ENCODE measurements at regions not wholly inside any gene's neighbourhood (a gene's known extent, or its start where the extent isn't known, plus 50 kb on each side); places are given as distances from the start of the nearest gene placed in this dataset.

GRCh38 chrX:39245024-39245423, 443.8 kb downstream of the MID1IP1 start:
- H3K9me3 ChIP-seq (ENCODE audit: control insufficient read depth, low read length): no peaks in the 10 kb centered on the region
- H3K27me3 ChIP-seq (replicated peaks; ENCODE audit: control insufficient read depth, insufficient read depth, low read length, poor library complexity, severe bottlenecking): no peaks in the 10 kb centered on the region
- no peaks in the 10 kb centered on the region for H3K4me1 ChIP-seq (ENCODE audit: control insufficient read depth, insufficient read depth, low read length, poor library complexity, severe bottlenecking)
- H3K27ac ChIP-seq (ENCODE audit: insufficient read depth, low read length, poor library complexity, severe bottlenecking): no peak overlapping the region
- H3K4me3 ChIP-seq (ENCODE audit: insufficient read depth, low read depth, low read length, poor library complexity, severe bottlenecking): no peak overlapping the region
- DNase-seq: no peak
- no peaks in the 10 kb centered on the region for H3K36me3 ChIP-seq (ENCODE audit: control insufficient read depth, insufficient read depth, low read length)

DNA sequence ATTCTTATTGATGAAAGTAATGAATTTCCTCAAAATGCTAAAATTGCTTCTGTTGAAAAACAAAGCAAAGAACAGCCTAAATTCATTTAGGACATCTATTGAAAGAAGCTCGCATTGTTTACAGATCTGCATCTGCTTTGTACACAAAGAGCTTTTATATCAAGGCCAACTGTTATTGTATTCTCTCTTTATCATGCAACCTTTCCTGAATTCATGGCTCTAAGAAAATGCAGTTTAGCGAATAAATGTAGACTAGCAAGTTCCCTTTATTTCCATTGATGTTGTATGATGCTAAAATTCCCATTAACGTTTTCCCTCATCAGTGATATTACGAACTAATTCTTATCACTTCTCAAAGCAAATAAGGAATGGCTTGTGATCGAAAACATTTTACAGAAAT, 446.3 kb downstream of the MID1IP1 start:
- H3K27me3 ChIP-seq (replicated peaks; ENCODE audit: control insufficient read depth, insufficient read depth, low read length, poor library complexity, severe bottlenecking): no peaks in the 10 kb centered on the region
- no peak for DNase-seq
- peaks cover 3% of the 10 kb centered on the region for H3K4me1 ChIP-seq (ENCODE audit: control insufficient read depth, insufficient read depth, low read length, poor library complexity, severe bottlenecking)
- H3K36me3 ChIP-seq (ENCODE audit: control insufficient read depth, insufficient read depth, low read length): no peaks in the 10 kb centered on the region
- no peak overlapping the region for H3K27ac ChIP-seq (ENCODE audit: insufficient read depth, low read length, poor library complexity, severe bottlenecking)
- H3K9me3 ChIP-seq (ENCODE audit: control insufficient read depth, low read length): no peaks in the 10 kb centered on the region
- no peak overlapping the region for H3K4me3 ChIP-seq (ENCODE audit: insufficient read depth, low read depth, low read length, poor library complexity, severe bottlenecking)

- no peaks in the 10 kb centered on the region for H3K9me3 ChIP-seq (ENCODE audit: control insufficient read depth, low read length)
- no peak for DNase-seq
- peaks cover 3% of the 10 kb centered on the region for H3K4me1 ChIP-seq (ENCODE audit: control insufficient read depth, insufficient read depth, low read length, poor library complexity, severe bottlenecking)
- no peak overlapping the region for H3K4me3 ChIP-seq (ENCODE audit: insufficient read depth, low read depth, low read length, poor library complexity, severe bottlenecking)
- H3K36me3 ChIP-seq (ENCODE audit: control insufficient read depth, insufficient read depth, low read length): no peaks in the 10 kb centered on the region
- H3K27ac ChIP-seq (ENCODE audit: insufficient read depth, low read length, poor library complexity, severe bottlenecking): no peak overlapping the region
- H3K27me3 ChIP-seq (replicated peaks; ENCODE audit: control insufficient read depth, insufficient read depth, low read length, poor library complexity, severe bottlenecking): no peaks in the 10 kb centered on the region
Observed at GRCh38 chrX:39248330-39248729, 447.1 kb downstream of the MID1IP1 start.

- Histone ChIP-seq H3K27ac (ENCODE audit: insufficient read depth, low read length, poor library complexity, severe bottlenecking) (no peak overlapping the region), H3K4me3 (ENCODE audit: insufficient read depth, low read depth, low read length, poor library complexity, severe bottlenecking) (no peak overlapping the region), H3K9me3 (ENCODE audit: control insufficient read depth, low read length) (no peaks in the 10 kb centered on the region), H3K4me1 (ENCODE audit: control insufficient read depth, insufficient read depth, low read length, poor library complexity, severe bottlenecking) (peaks cover 3% of the 10 kb centered on the region), H3K27me3 (replicated peaks; ENCODE audit: control insufficient read depth, insufficient read depth, low read length, poor library complexity, severe bottlenecking) (no peaks in the 10 kb centered on the region), H3K36me3 (ENCODE audit: control insufficient read depth, insufficient read depth, low read length) (no peaks in the 10 kb centered on the region)
- no peak for DNase-seq
Observed at GRCh38 chrX:39249999-39250398, 448.7 kb downstream of the MID1IP1 start.

GRCh38 chrX:39251995-39252394, 450.7 kb downstream of the MID1IP1 start:
- H3K9me3 ChIP-seq (ENCODE audit: control insufficient read depth, low read length): no peaks in the 10 kb centered on the region
- no peak for DNase-seq
- peaks cover 3% of the 10 kb centered on the region for H3K4me1 ChIP-seq (ENCODE audit: control insufficient read depth, insufficient read depth, low read length, poor library complexity, severe bottlenecking)
- no peak overlapping the region for H3K4me3 ChIP-seq (ENCODE audit: insufficient read depth, low read depth, low read length, poor library complexity, severe bottlenecking)
- H3K27ac ChIP-seq (ENCODE audit: insufficient read depth, low read length, poor library complexity, severe bottlenecking): no peak overlapping the region
- H3K27me3 ChIP-seq (replicated peaks; ENCODE audit: control insufficient read depth, insufficient read depth, low read length, poor library complexity, severe bottlenecking): no peaks in the 10 kb centered on the region
- H3K36me3 ChIP-seq (ENCODE audit: control insufficient read depth, insufficient read depth, low read length): no peaks in the 10 kb centered on the region

DNA sequence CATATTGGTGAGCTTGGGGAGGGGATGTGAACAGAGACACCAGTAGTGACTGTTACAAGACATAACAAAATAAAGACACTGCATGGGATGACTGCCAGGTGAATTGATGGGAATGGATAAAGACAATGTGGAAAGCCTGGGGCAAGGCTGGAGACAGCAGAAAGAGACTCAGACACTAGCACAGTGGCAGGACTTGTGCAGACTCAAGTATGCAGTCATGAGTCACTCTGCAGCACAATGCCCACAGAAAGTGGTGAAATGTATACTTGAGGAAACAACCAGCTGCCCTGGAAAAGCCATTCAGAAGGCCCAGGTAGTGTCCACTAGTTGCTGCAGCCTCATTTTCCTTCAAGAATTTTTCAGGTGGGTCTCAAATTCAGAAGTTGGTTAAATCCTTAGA, 452.3 kb downstream of the MID1IP1 start:
- H3K27me3 ChIP-seq (replicated peaks; ENCODE audit: control insufficient read depth, insufficient read depth, low read length, poor library complexity, severe bottlenecking): no peaks in the 10 kb centered on the region
- H3K27ac ChIP-seq (ENCODE audit: insufficient read depth, low read length, poor library complexity, severe bottlenecking): no peak overlapping the region
- no peak for DNase-seq
- peaks cover 3% of the 10 kb centered on the region for H3K4me1 ChIP-seq (ENCODE audit: control insufficient read depth, insufficient read depth, low read length, poor library complexity, severe bottlenecking)
- H3K36me3 ChIP-seq (ENCODE audit: control insufficient read depth, insufficient read depth, low read length): no peaks in the 10 kb centered on the region
- H3K9me3 ChIP-seq (ENCODE audit: control insufficient read depth, low read length): no peaks in the 10 kb centered on the region
- H3K4me3 ChIP-seq (ENCODE audit: insufficient read depth, low read depth, low read length, poor library complexity, severe bottlenecking): no peak overlapping the region

GRCh38 chrX:39258331-39258730, 457.1 kb downstream of the MID1IP1 start:
- Histone ChIP-seq H3K4me1 (ENCODE audit: control insufficient read depth, insufficient read depth, low read length, poor library complexity, severe bottlenecking) (no peaks in the 10 kb centered on the region), H3K36me3 (ENCODE audit: control insufficient read depth, insufficient read depth, low read length) (no peaks in the 10 kb centered on the region), H3K27ac (ENCODE audit: insufficient read depth, low read length, poor library complexity, severe bottlenecking) (no peak overlapping the region), H3K27me3 (replicated peaks; ENCODE audit: control insufficient read depth, insufficient read depth, low read length, poor library complexity, severe bottlenecking) (no peaks in the 10 kb centered on the region), H3K4me3 (ENCODE audit: insufficient read depth, low read depth, low read length, poor library complexity, severe bottlenecking) (no peak overlapping the region), H3K9me3 (ENCODE audit: control insufficient read depth, low read length) (no peaks in the 10 kb centered on the region)
- DNase-seq: no peak

- Histone ChIP-seq H3K36me3 (ENCODE audit: control insufficient read depth, insufficient read depth, low read length) (no peaks in the 10 kb centered on the region), H3K4me1 (ENCODE audit: control insufficient read depth, insufficient read depth, low read length, poor library complexity, severe bottlenecking) (no peaks in the 10 kb centered on the region), H3K9me3 (ENCODE audit: control insufficient read depth, low read length) (no peaks in the 10 kb centered on the region), H3K4me3 (ENCODE audit: insufficient read depth, low read depth, low read length, poor library complexity, severe bottlenecking) (no peak overlapping the region), H3K27me3 (replicated peaks; ENCODE audit: control insufficient read depth, insufficient read depth, low read length, poor library complexity, severe bottlenecking) (no peaks in the 10 kb centered on the region), H3K27ac (ENCODE audit: insufficient read depth, low read length, poor library complexity, severe bottlenecking) (no peak overlapping the region)
- no peak for DNase-seq
Observed at GRCh38 chrX:39260965-39261364, 459.7 kb downstream of the MID1IP1 start.

DNA sequence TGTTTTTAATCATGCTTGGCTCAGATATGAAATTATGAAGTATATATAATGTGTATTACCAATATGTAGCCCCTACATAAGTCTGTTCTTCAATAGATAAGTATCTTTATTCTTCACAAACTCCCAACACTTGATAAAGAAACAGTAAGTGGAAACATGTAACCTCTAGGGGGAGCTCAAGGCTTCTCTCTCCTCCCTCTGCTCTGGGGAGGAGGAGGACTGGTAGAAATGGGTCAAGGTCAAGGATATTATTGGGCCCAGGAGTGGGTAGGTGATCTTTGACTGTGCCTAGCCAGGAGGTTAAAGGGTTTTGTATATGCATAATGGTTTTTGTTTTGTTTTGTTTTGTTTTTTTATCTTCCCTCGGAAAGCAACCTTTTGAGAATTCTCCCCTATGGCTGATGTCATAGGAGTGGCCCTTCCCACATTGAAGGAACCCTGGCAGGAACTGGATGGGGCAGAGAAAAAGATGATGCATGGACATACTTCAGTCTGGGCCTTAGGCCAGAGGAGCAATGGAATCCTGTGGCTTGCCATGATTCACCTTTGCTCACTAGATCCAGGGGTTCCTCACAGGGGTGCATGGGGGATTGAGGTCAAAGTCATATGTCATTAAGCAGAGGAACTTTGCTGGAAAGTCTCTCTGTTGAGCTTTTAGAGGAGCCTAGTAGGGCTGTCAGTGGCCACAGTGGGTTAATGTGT, 460.3 kb downstream of the MID1IP1 start:
- Histone ChIP-seq H3K4me3 (ENCODE audit: insufficient read depth, low read depth, low read length, poor library complexity, severe bottlenecking) (no peak overlapping the region), H3K36me3 (ENCODE audit: control insufficient read depth, insufficient read depth, low read length) (no peaks in the 10 kb centered on the region), H3K27me3 (replicated peaks; ENCODE audit: control insufficient read depth, insufficient read depth, low read length, poor library complexity, severe bottlenecking) (no peaks in the 10 kb centered on the region), H3K27ac (ENCODE audit: insufficient read depth, low read length, poor library complexity, severe bottlenecking) (no peak overlapping the region), H3K4me1 (ENCODE audit: control insufficient read depth, insufficient read depth, low read length, poor library complexity, severe bottlenecking) (no peaks in the 10 kb centered on the region), H3K9me3 (ENCODE audit: control insufficient read depth, low read length) (no peaks in the 10 kb centered on the region)
- no peak for DNase-seq

DNA sequence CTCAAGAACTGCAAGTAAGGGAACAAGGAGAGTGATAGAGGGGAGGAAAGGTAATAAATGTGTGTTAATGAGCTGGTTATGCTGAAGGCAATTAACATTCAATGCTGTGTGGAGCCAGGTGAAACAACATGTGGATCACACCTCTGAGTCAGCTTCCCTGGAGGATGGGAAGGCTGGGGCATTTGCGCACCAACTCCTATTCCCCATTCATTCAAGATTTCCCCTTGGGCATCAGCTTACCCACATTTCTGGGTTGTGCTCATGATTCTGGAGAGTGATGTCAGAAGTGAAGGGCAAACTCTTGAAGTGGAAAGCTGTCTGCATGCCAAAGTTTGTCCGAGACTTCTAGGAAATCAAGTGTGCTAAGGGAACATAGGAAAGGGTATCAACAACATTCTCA, 461.4 kb downstream of the MID1IP1 start:
- Histone ChIP-seq H3K9me3 (ENCODE audit: control insufficient read depth, low read length) (no peaks in the 10 kb centered on the region), H3K27ac (ENCODE audit: insufficient read depth, low read length, poor library complexity, severe bottlenecking) (no peak overlapping the region), H3K27me3 (replicated peaks; ENCODE audit: control insufficient read depth, insufficient read depth, low read length, poor library complexity, severe bottlenecking) (no peaks in the 10 kb centered on the region), H3K4me1 (ENCODE audit: control insufficient read depth, insufficient read depth, low read length, poor library complexity, severe bottlenecking) (no peaks in the 10 kb centered on the region), H3K4me3 (ENCODE audit: insufficient read depth, low read depth, low read length, poor library complexity, severe bottlenecking) (no peak overlapping the region), H3K36me3 (ENCODE audit: control insufficient read depth, insufficient read depth, low read length) (no peaks in the 10 kb centered on the region)
- no peak for DNase-seq
